GM18511 (cell line): ENCODE measurements at regions not wholly inside any gene's neighbourhood (a gene's known extent, or its start where the extent isn't known, plus 50 kb on each side); places are given as distances from the start of the nearest gene placed in this dataset.

ENCODE experiments used
- ATAC-seq: cut with Tn5 transposase; IDR thresholded peaks from one replicate; pipeline ENCODE4 v1.9.1; 2021; ENCODE audit warnings: mild to moderate bottlenecking, moderate library complexity; ENCODE audit not compliant: unreplicated experiment

- ATAC-seq: no peak
These were observed 108.0 kb upstream of the LSM8 start for GRCh38 chr7:118075936-118076335.

- ATAC-seq: no peak
These were observed 107.4 kb upstream of the LSM8 start for GRCh38 chr7:118076564-118076963.

- ATAC-seq: no peak
These were observed 105.9 kb upstream of the LSM8 start for GRCh38 chr7:118078015-118078414.

- ATAC-seq: no peak
These were observed 104.6 kb upstream of the LSM8 start for GRCh38 chr7:118079369-118079768.

GRCh38 chr7:118080947-118081346 is 103.0 kb upstream of the LSM8 start:
- ATAC-seq: peak; percentile 89

GRCh38 chr7:118082506-118082905 is 101.5 kb upstream of the LSM8 start:
- no peak for ATAC-seq

- ATAC-seq: no peak
These were observed 99.0 kb upstream of the LSM8 start for GRCh38 chr7:118085000-118085399.

- ATAC-seq: no peak
These were observed 96.8 kb upstream of the LSM8 start for GRCh38 chr7:118087126-118087525.

GRCh38 chr7:118094044-118094443 is 89.9 kb upstream of the LSM8 start:
- no peak for ATAC-seq

- peak; percentile 77 for ATAC-seq
These were observed 79.0 kb upstream of the LSM8 start for GRCh38 chr7:118104812-118105441.

GRCh38 chr7:118109607-118110006 is 74.4 kb upstream of the LSM8 start:
- ATAC-seq: no peak

GRCh38 chr7:118110178-118110925 is 73.6 kb upstream of the LSM8 start:
- ATAC-seq: no peak

GRCh38 chr7:118111347-118111746 is 72.6 kb upstream of the LSM8 start:
- ATAC-seq: no peak

GRCh38 chr7:118114175-118114574 is 69.8 kb upstream of the LSM8 start:
- no peak for ATAC-seq

GRCh38 chr7:118129041-118129795 is 54.7 kb upstream of the LSM8 start:
- ATAC-seq: peak; percentile 77

- no peak for ATAC-seq
These were observed 51.2 kb upstream of the LSM8 start for GRCh38 chr7:118132764-118133163.
